Prostate gland (tissue), 2 donors: ENCODE measurements at regions not wholly inside any gene's neighbourhood (a gene's known extent, or its start where the extent isn't known, plus 50 kb on each side); places are given as distances from the start of the nearest gene placed in this dataset.

Experiments
- CTCF ChIP-seq, 4 experiments: fragments of 200-600 bp in 2 of 4; fragments of 450-650 bp in 2 of 4; sonication (generic) in 2 of 4; IDR thresholded peaks; 1 replicate in 3 of 4; 2 replicates in 1 of 4; pipeline ENCODE4 v1.5.1; 2016 to 2019; ENCODE audit warnings: antibody characterized with exemption in 4 of 4, mild to moderate bottlenecking in 2 of 4, moderate library complexity in 2 of 4
- POLR2A ChIP-seq: fragments of 450-650 bp; IDR thresholded peaks from one replicate; pipeline ENCODE4 v1.6.1; 2016; ENCODE audit warnings: antibody characterized with exemption, mild to moderate bottlenecking
- POLR2AphosphoS5 ChIP-seq: sonication (generic); formaldehyde crosslinking; IDR thresholded peaks from one replicate; pipeline ENCODE4 v1.6.1; 2017; ENCODE audit warnings: antibody characterized with exemption

DNA sequence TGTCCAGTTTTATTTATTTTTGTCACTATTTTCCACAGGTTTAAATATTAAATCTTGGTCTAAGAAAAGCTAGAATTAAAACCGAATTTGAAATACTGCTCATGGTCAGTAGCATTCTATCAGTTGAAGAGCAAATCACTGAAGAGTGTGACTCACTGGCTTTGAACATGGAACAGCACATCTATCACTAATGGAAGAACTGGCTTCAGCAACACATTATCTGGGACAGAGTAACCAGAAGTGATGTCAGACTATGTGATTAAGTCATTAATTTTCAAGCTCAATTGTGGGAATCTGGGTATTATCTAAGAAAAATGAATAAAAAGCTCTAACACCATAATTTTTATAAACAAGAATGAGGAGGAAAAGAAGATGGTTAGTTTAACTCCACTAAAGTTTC is 527.5 kb downstream of the TMTC2 start:
- TF ChIP-seq CTCF (IDR thresholded peaks at IDR 0.05) (no peak), POLR2A (no peak), POLR2AphosphoS5 (no peak)
